Fibroblast of villous mesenchyme (primary cell): ENCODE measurements at regions not wholly inside any gene's neighbourhood (a gene's known extent, or its start where the extent isn't known, plus 50 kb on each side); places are given as distances from the start of the nearest gene placed in this dataset.

ENCODE experiments used
- DNase-seq: peaks from one replicate; pipeline ENCODE4 v3.0.0-alpha.2; 2010; ENCODE audit warnings: low read depth
- H3K4me3 ChIP-seq: 2 replicates; pipeline ENCODE4 v1.5.1; 2011; ENCODE audit warnings: low read depth, mild to moderate bottlenecking, low read length
- CTCF ChIP-seq: IDR thresholded peaks from 2 replicates; pipeline ENCODE4 v1.5.1; 2012; ENCODE audit warnings: low read depth, mild to moderate bottlenecking, low read length; ENCODE audit not compliant: insufficient read depth

GRCh38 chr12:17975239-17975638 lies 114.8 kb downstream of the RERGL start:
- DNase-seq = no peak
- no peak overlapping the region for H3K4me3 ChIP-seq
- TF ChIP-seq CTCF = no peak

- no peak for TF ChIP-seq CTCF
- DNase-seq = no peak
Observed at GRCh38 chr12:17971850-17972249, 118.1 kb downstream of the RERGL start.

GRCh38 chr12:17954788-17955187 lies 135.2 kb downstream of the RERGL start:
- no peak for TF ChIP-seq CTCF
- DNase-seq = no peak
- H3K4me3 ChIP-seq = no peak overlapping the region

More at GRCh38 chr12:17971850-17972249, 118.1 kb downstream of the RERGL start:
- H3K4me3 ChIP-seq = no peak overlapping the region

GRCh38 chr12:17950898-17951297 lies 139.1 kb downstream of the RERGL start:
- H3K4me3 ChIP-seq = no peak overlapping the region
- no peak for TF ChIP-seq CTCF
- no peak for DNase-seq

GRCh38 chr12:17949558-17950141 lies 140.3 kb downstream of the RERGL start:
- TF ChIP-seq CTCF = no peak
- H3K4me3 ChIP-seq = no peak overlapping the region
- DNase-seq = no peak

GRCh38 chr12:17928708-17929366 lies 161.2 kb downstream of the RERGL start:
- no peak overlapping the region for H3K4me3 ChIP-seq
- no peak for TF ChIP-seq CTCF
- DNase-seq = no peak
